Bronchial epithelial cell (primary cell): ENCODE measurements at regions not wholly inside any gene's neighbourhood (a gene's known extent, or its start where the extent isn't known, plus 50 kb on each side); places are given as distances from the start of the nearest gene placed in this dataset.

ENCODE experiments used
- DNase-seq: peaks from one replicate; pipeline ENCODE4 v3.0.0-alpha.2; 2010; ENCODE audit warnings: low read depth
- FAIRE-seq: peaks from 2 replicates; lab custom pipeline; 2011; peaks lifted over from hg19 to GRCh38; lab: Jason Lieb, UNC
- H3K27me3 ChIP-seq: 2 replicates; pipeline ENCODE4 v1.5.1; 2011; ENCODE audit warnings: low read length; ENCODE audit not compliant: control insufficient read depth, insufficient read depth
- H3K36me3 ChIP-seq: 2 replicates; pipeline ENCODE4 v1.5.1; 2011; ENCODE audit warnings: low read length; ENCODE audit not compliant: control insufficient read depth, insufficient read depth
- H3K4me3 ChIP-seq: 2 replicates; pipeline ENCODE4 v1.5.1; 2011; ENCODE audit warnings: mild to moderate bottlenecking, low read depth, low read length, control low read depth
- TF ChIP-seq, protein P1 (sequence below): IDR thresholded peaks from 2 replicates; pipeline ENCODE4 v1.5.1; 2011; ENCODE audit warnings: mild to moderate bottlenecking, moderate library complexity, low read length, control low read depth, inconsistent platforms; ENCODE audit not compliant: insufficient read depth, severe bottlenecking

GRCh38 chr16:7038475-7038874 is 294.2 kb upstream of the RBFOX1 start:
- DNase-seq (no peak), FAIRE-seq (no peak)
- Histone ChIP-seq H3K27me3 (no peaks in the 10 kb centered on the region), H3K4me3 (no peak overlapping the region), H3K36me3 (no peaks in the 10 kb centered on the region)
- TF ChIP-seq, protein P1, sequence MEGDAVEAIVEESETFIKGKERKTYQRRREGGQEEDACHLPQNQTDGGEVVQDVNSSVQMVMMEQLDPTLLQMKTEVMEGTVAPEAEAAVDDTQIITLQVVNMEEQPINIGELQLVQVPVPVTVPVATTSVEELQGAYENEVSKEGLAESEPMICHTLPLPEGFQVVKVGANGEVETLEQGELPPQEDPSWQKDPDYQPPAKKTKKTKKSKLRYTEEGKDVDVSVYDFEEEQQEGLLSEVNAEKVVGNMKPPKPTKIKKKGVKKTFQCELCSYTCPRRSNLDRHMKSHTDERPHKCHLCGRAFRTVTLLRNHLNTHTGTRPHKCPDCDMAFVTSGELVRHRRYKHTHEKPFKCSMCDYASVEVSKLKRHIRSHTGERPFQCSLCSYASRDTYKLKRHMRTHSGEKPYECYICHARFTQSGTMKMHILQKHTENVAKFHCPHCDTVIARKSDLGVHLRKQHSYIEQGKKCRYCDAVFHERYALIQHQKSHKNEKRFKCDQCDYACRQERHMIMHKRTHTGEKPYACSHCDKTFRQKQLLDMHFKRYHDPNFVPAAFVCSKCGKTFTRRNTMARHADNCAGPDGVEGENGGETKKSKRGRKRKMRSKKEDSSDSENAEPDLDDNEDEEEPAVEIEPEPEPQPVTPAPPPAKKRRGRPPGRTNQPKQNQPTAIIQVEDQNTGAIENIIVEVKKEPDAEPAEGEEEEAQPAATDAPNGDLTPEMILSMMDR = no peak

- FAIRE-seq (no peak), DNase-seq (no peak)
- no peaks in the 10 kb centered on the region for H3K36me3 ChIP-seq
- TF ChIP-seq, protein P1 = no peak
- no peak overlapping the region for H3K4me3 ChIP-seq
- no peaks in the 10 kb centered on the region for H3K27me3 ChIP-seq
Observed at GRCh38 chr16:7037495-7037894, 295.1 kb upstream of the RBFOX1 start.

- no peaks in the 10 kb centered on the region for H3K36me3 ChIP-seq
- no peak overlapping the region for H3K4me3 ChIP-seq
- DNase-seq = no peak
- TF ChIP-seq, protein P1 = no peak
- FAIRE-seq = no peak
- H3K27me3 ChIP-seq = no peaks in the 10 kb centered on the region
Observed at GRCh38 chr16:7031031-7031430, 301.6 kb upstream of the RBFOX1 start.

DNA sequence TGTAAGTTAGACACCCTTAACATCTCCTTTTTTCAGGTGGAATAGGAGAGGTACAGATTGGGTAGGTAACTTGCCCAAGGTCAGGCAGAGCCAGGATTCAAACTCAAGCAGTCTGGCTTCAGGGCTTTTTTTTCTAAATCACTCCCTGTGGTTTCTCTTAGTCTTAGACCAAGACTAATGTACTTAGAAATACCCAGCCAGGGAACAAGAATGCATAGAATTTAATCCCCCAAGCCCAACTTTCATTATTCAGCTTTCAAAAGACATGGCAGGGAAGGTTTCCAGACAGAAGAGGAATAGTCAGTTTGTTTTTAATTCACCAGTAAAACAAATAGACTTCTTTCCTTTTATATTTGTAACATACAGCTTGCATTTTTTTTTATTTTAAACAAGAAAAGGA is 305.2 kb upstream of the RBFOX1 start:
- H3K36me3 ChIP-seq = no peaks in the 10 kb centered on the region
- H3K27me3 ChIP-seq = no peaks in the 10 kb centered on the region
- DNase-seq = no peak
- TF ChIP-seq, protein P1 = no peak
- no peak overlapping the region for H3K4me3 ChIP-seq
- no peak for FAIRE-seq

- Histone ChIP-seq H3K36me3 (no peaks in the 10 kb centered on the region), H3K4me3 (no peak overlapping the region), H3K27me3 (no peaks in the 10 kb centered on the region)
- FAIRE-seq (no peak), DNase-seq (no peak)
- TF ChIP-seq, protein P1 = no peak
Observed at GRCh38 chr16:7026639-7027038, 306.0 kb upstream of the RBFOX1 start.

DNA sequence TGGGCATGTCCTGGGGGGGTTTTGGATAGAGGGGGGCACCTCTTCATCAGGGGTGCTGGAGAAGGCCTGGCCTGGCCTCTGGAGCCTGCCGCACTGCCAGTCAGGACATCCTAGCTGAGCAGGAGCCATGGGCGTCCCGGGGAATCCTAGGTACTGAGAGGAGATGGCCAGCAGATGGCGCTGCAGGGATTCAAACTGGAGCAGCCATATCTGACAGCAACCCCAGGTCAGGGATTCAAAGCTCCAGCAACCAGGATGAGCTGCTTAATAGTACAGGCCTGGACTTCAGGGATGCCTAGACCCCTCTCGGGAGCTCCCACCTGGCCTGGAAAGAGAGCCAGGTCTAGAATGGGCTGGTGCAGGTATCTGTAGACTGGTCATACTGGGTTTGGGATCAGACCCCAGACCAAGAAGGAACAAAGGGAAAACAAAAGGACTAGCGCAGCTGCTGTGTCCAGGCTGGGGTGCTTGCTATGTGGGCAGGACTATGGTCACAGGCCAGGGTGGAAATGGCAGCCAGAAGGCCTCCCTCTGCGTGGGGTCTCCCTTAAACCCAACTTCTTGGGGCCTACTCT is 306.9 kb upstream of the RBFOX1 start:
- FAIRE-seq (no peak), DNase-seq (peak; percentile 12)
- Histone ChIP-seq H3K27me3 (no peaks in the 10 kb centered on the region), H3K4me3 (no peak overlapping the region), H3K36me3 (no peaks in the 10 kb centered on the region)
- TF ChIP-seq, protein P1 = peak; percentile 38
